ENCODE measurements at regions not wholly inside any gene's neighbourhood (a gene's known extent, or its start where the extent isn't known, plus 50 kb on each side); places are given as distances from the start of the nearest gene placed in this dataset.
"Not testable (repeated sequence)": the region's sequence is repeated elsewhere in the genome, so short reads cannot be mapped to it uniquely, and the experiment has no call there.

DNA sequence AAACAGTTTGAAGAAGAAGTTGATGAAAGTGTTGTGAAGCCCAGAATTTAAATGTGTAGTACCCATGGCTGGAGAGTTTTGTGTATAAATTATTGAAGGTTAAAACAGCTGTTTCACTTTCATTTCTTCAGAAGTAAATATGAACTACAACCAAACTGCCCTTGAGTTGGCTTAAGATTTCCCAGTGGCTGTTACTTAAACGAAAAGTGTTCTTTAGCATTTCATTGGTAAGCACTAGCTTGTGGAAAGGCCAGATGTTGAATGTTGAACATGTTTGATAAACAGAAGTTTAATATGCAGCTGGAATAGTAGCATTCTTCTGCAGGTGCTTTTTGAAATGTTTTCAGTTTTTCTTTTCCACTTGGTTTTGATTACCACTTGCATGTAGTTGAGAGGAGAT, 83.2 kb upstream of the TNRC6B start:
- no peak for DNase-seq (ENCODE audit: low read depth)

DNA sequence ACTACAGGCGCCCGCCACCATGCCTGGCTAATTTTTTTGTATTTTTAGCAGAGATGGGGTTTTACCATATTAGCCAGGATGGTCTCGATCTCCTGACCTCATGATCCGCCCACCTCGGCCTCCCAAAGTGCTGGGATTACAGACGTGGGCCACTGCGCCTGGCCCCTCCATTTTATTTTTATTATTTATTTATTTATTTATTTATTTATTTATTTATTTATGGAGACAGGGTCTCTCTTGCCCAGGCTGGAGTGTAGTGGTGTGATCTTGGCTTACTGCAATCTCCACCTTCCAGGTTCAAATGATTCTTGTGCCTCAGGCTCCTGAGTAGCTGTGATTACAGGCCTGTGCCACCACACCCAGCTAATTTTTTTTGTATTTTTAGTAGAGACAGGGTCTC, 77.8 kb upstream of the TNRC6B start:
- not testable (repeated sequence) for DNase-seq (ENCODE audit: low read depth)

DNA sequence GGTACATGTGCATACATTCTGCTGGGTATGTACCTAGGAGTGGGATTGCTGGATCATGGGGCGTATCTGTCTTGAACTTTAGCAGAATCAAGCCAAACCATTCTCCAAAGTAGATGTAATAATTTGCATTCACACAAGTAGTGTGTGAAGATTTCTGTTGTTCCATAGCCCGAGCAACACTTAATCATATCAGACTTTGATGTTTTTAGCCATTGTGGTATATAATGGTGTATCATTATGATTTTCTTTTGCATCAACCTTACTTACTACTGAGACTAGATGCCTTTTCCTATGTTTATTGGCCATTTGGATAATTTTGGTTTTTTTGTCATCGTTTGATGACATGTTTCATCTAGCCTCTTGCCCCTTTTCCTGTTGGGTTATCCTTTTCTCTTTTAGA, 72.0 kb upstream of the TNRC6B start:
- no peak for DNase-seq (ENCODE audit: low read depth)

DNA sequence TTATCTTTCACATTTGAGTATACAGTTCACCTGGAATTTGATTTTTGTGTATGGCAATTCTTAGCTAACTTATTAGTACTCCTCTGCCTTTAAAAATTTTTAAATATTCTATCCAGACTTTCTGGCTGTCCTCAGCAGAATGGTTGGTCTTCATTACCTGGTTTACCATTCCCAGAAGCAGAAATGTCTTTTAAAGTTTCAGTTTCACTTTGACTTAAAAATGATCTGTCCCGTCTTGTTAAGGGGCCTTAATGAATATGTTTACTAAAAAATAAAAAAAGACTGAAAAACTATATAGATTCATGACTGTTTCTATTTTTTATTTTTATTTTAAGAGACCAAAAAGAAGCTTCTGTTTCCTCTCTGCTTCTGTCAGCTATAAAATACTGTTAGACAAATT, 70.5 kb upstream of the TNRC6B start:
- no peak for DNase-seq (ENCODE audit: low read depth)

DNA sequence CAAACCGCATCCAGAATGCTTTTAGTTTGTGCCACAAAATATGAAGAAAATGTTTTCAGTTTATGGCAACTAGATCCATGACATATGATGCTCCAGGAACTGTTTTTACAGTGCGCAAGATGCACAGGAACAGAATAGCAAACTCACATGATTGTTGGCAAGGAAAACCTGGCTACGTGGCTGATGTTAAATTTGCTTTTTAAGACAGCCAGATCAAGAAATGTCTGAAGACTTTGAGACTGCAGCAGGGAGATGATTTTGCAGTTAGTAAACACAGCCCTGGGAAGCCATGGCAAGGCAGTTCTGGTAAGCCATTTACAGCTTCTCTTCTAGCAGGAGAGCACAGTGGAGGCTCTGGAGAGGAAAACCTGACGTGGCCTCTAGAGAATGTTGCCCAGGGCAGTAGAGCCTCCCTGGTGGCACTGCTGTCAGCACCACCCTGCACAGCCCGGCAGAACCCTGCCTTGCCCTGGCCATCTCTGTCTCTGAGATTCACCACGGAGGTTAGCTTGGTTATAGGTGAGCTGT, 69.8 kb upstream of the TNRC6B start:
- DNase-seq (ENCODE audit: low read depth): peak; percentile 16

DNA sequence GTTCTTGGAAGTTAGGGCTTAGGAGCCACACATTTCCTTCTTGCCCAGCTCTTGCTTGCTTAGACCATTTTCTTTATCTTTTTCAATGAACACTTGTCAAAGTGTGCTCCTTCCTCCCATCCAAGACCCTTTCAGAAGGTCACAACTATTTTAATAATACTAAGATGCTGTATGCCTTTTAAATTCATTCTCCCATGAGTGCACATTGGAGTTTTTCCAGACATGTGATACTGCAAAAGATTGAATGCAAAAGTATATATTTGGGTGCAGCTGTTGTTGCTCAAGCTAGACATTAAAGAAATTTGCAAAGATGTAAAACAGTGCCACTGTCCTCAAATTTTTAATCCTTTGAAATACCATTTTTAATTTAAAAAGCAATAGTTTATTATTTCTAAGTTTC, 69.3 kb upstream of the TNRC6B start:
- DNase-seq (ENCODE audit: low read depth): no peak

DNA sequence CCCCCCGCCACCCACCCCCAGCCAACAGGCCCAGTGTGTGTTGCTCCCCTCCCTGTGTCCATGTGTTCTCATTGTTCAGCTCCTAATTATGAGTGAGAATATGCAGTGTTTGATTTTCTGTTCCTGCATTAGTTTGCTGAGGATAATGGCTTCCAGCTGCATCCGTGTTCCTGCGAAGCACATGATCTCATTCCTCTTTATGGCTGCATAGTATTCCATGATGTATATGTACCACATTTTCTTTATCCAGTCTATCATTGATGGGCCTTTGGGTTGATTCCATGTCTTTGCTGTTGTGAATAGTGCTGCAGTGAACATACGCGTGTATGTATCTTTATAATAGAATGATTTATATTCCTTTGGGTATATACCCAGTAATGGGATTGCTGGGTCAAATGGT, 68.8 kb upstream of the TNRC6B start:
- DNase-seq (ENCODE audit: low read depth): not testable (repeated sequence)

DNA sequence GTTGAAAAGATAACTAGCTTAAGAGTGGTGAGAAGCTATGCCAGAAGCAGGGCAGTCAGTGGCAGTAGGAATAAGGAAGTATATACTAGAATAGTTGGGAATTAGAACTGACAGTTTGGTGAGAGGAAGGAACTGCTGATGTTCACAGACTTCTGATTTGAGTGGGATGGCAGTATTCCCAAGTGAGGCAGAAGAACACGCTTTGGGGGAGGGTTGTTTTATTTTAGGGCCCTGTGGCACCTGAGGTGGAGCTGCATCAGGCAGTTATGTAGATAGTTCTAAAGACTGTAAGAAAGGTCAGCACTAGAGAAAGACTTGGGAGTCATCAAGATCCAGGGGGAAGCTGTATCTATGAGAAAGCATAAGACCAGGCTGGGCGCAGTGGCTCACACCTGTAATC, 66.3 kb upstream of the TNRC6B start:
- DNase-seq (ENCODE audit: low read depth): no peak

DNA sequence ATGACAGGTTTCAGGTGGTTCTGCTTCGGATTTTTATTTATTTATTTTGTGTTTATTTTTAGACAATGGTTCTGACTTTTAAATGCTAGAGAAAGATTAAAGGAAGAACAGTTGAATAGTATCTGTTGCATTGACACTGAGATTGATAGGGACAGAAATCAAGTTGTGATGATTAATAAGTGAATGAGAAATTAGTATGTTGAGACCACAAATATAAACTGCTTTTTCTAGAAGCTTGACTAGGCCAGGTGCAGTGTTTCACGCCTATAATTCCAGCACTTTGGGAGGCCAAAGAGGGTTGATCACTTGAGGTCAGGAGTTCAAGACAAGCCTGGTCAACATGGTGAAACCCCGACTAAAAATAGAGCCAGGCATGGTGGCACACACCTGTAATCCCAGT, 65.1 kb upstream of the TNRC6B start:
- no peak for DNase-seq (ENCODE audit: low read depth)

DNA sequence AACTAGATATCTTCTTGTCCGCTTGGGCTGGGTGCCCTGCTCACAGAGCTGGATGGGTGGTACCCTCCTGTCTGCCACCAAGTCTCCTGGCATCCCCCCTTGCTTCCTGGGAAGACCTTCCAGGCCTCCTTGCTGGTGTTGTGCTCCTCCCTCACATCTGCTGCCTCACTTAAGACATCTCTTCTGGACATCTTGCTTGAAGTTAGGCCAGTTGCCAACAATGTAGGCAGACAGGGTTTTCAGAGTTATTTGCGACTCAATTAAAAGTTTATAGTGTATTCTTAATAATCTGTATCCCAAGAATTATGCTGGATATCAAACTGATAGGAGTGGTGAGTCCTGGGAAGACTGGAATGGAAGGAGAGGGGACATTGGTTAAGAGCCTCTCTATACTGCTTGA, 64.0 kb upstream of the TNRC6B start:
- no peak for DNase-seq (ENCODE audit: low read depth)

DNA sequence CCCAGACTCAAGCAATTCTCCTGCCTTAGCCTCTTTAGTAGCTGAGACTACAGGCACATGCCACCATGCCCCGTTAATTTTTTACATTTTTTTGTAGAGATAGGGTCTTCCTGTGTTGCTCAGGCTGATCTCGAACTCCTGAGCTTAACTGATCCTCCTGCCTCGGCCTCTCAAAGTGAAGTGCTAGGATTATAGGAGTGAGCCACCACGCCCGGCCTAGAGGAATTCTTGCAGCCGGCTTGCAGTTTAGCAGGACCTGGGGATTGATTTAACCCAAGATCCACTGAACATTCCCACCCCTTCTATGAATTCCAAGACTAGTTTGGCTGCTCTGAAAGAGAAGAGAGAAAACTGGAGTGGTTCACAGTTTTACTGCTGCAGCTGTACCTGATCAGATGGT, 63.3 kb upstream of the TNRC6B start:
- DNase-seq (ENCODE audit: low read depth): no peak

DNA sequence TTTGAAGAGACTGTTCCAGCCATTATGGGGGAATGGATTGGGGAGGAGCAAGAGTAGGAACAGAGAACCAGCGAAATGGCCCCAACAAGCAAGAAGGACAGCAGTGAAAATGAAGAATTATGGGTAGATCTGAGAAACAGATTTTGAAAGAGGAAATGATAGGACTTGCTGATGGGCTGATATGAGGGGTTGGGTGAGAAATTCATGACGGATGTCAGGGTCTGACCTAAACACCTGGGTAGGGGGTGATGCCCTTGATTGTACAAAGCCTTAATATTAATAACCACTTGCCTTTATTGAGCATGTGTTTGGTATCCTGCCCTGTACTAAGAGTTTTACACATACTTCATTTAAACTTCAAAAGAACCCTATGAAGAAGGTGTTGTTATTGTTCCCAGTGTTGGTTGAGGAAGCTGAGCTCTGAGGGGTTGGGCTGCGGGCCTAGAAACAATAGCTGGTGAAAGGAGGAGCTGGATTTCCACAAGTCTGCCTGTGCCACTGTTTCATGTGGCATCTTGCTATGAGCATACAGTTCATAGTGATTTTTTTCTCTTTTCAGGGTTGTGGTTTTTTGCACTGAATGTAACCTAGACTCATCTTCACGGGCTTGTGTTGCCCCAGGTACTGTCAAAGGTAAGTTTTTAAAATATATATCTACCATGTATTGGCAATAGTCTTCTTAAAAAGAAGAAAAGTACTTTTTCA, 61.1 kb upstream of the TNRC6B start:
- DNase-seq (ENCODE audit: low read depth): no peak

DNA sequence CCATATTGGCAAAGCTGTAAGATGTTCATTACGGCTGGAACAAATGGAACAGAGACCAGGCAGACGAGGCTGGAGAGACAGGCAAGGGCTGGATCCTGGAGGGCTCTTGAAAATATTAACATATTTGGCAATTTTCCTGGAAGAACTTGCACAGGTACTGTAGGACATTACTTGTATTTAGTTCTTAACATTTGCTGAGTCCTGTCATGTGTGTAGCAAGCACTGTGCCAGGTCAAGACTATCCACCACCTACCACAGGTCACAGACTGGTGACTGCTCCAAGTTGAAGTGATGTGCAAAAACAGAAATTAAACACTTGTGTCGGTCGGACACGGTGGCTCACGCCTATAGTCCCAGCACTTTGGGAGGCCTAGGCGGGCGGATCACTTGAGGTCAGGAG, 58.7 kb upstream of the TNRC6B start:
- no peak for DNase-seq (ENCODE audit: low read depth)

DNA sequence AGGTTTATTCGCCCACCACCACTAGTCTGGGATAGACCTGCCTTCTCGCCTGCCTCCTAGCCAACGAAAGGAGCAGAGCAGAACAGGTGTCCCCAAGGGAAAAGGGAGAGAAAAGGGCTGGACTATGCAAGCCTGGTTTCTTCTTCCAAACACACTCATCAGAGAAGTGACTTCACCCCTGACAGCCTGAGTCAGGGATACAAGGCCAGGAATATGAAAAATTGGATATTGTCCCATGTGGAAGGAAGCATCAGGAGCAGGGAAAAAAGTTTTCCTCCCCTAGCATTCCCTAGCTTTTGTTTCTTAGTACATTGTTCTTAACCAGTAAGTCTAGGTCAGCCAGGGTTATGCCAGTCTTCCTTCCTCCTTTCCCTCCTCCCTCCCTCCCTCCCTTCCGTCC, 56.9 kb upstream of the TNRC6B start:
- no peak for DNase-seq (ENCODE audit: low read depth)

DNA sequence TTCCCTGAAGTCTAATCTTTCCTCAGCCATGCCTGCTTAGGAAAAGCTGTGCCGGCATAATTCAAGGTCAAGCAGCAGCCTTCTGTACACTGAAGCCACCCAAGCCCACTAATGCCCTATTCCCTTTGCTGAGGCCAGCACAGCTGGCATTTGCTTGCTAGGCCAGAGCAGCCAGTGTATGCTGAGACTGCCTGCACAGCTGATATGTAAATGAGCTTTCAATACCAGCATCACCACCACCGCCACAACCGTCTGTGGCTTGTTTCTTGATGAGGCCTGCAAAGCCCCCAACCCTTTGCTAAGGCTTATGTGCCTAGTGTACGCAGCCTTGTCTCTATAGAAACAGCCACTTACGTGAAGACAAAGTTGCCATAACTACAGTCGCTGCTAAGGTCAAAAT, 56.3 kb upstream of the TNRC6B start:
- no peak for DNase-seq (ENCODE audit: low read depth)

DNA sequence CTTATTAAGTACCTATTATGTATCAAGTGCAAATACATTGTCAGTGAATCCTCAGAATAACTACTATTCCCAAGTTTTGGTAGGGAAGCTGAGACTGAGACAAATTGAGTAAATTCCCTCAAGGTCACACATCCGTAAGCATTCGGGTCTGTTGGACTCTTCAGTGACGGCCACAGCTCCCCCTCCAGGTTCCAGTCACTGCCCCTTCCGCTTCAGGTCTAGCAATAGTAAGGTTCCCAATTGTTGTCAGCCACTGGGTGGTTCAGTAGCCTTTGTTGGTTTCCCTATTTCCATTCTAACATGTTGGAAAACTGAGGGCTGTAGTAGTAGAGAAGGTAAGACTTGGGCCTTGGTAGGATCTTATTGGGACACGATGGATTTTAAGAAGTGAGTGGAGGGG, 54.9 kb upstream of the TNRC6B start:
- DNase-seq (ENCODE audit: low read depth): no peak

DNA sequence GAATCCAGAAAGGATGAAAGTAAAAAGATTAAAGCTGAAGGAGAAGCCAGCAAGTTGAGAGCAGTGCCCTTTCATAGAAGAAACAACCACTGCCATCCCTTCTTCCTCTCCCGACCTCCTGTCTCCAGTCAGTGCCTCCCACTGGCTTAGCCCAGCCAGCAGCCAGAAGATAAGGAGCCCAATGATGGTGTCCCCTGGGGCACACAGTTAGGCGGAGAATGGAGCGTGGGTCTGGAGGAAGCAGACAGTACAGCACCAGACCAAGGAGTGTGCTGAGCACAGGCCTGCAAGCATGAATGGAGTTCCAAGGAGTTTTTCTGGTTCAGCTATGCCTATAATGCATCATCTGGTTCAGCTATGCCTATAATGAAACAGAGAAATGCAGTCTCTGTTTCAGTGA, 54.3 kb upstream of the TNRC6B start:
- no peak for DNase-seq (ENCODE audit: low read depth)

All from LHCN-M2 (cell line).